H9 (cell line): ENCODE measurements at regions not wholly inside any gene's neighbourhood (a gene's known extent, or its start where the extent isn't known, plus 50 kb on each side); places are given as distances from the start of the nearest gene placed in this dataset.

ENCODE experiments used
- DNase-seq: peaks from one replicate; pipeline ENCODE4 v3.0.0-alpha.2; 2017
- H2AFZ ChIP-seq: one replicate; pipeline ENCODE4 v1.6.1; 2013; ENCODE audit warnings: mild to moderate bottlenecking, low read length, control low read depth, moderate library complexity
- H2AK5ac ChIP-seq: 2 replicates; pipeline ENCODE4 v1.6.1; 2013; ENCODE audit warnings: low read length, control low read depth, mixed read lengths; ENCODE audit not compliant: insufficient read length
- H2BK120ac ChIP-seq: one replicate; pipeline ENCODE4 v1.6.1; 2013; ENCODE audit warnings: low read depth, mild to moderate bottlenecking, low read length, control low read depth, inconsistent platforms; ENCODE audit not compliant: poor library complexity, severe bottlenecking
- H2BK12ac ChIP-seq: 2 replicates; pipeline ENCODE4 v1.6.1; 2013; ENCODE audit warnings: low read length, control low read depth, mixed read lengths, low read depth; ENCODE audit not compliant: insufficient read length
- H2BK15ac ChIP-seq: 2 replicates; pipeline ENCODE4 v1.6.1; 2013; ENCODE audit warnings: low read depth, low read length, control low read depth
- H2BK20ac ChIP-seq: one replicate; pipeline ENCODE4 v1.6.1; 2013; ENCODE audit warnings: low read depth, mild to moderate bottlenecking, low read length, control low read depth, inconsistent platforms; ENCODE audit not compliant: poor library complexity, severe bottlenecking
- H2BK5ac ChIP-seq: 2 replicates; pipeline ENCODE4 v1.6.1; 2013; ENCODE audit warnings: low read length, control low read depth, mixed read lengths; ENCODE audit not compliant: insufficient read length
- H3K14ac ChIP-seq: 2 replicates; pipeline ENCODE4 v1.6.1; 2013; ENCODE audit warnings: low read length, control low read depth; ENCODE audit not compliant: insufficient read depth
- H3K18ac ChIP-seq: 2 replicates; pipeline ENCODE4 v1.6.1; 2013; ENCODE audit warnings: low read depth, mild to moderate bottlenecking, mixed read lengths, low read length, control low read depth; ENCODE audit not compliant: insufficient read length
- H3K23ac ChIP-seq: 2 replicates; pipeline ENCODE4 v1.6.1; 2013; ENCODE audit warnings: low read length, control low read depth, mixed read lengths, low read depth; ENCODE audit not compliant: insufficient read length
- H3K23me2 ChIP-seq: 2 replicates; pipeline ENCODE4 v1.6.1; 2013; ENCODE audit warnings: low read depth, mild to moderate bottlenecking, mixed read lengths, low read length, control low read depth; ENCODE audit not compliant: insufficient read length, poor library complexity, severe bottlenecking
- H3K27ac ChIP-seq: 2 replicates; pipeline ENCODE4 v1.5.1; 2013; ENCODE audit warnings: low read length, control low read depth, mixed read lengths, low read depth; ENCODE audit not compliant: insufficient read length
- H3K27me3 ChIP-seq: 2 replicates; pipeline ENCODE4 v1.6.1; 2013; ENCODE audit warnings: low read length, control low read depth, inconsistent platforms; ENCODE audit not compliant: insufficient read depth
- H3K4ac ChIP-seq: 2 replicates; pipeline ENCODE4 v1.6.1; 2013; ENCODE audit warnings: low read depth, mild to moderate bottlenecking, control low read depth, inconsistent platforms, low read length, moderate library complexity
- H3K4me1 ChIP-seq: 2 replicates; pipeline ENCODE4 v1.6.1; 2013; ENCODE audit warnings: low read length, control low read depth, inconsistent platforms; ENCODE audit not compliant: insufficient read depth
- H3K4me2 ChIP-seq: 2 replicates; pipeline ENCODE4 v1.6.1; 2013; ENCODE audit warnings: low read length, control low read depth, mixed read lengths; ENCODE audit not compliant: insufficient read length, insufficient read depth
- H3K56ac ChIP-seq: 2 replicates; pipeline ENCODE4 v1.6.1; 2013; ENCODE audit warnings: low read depth, mild to moderate bottlenecking, mixed read lengths, low read length, control low read depth; ENCODE audit not compliant: insufficient read length
- H3K79me1 ChIP-seq: 2 replicates; pipeline ENCODE4 v1.6.1; 2013; ENCODE audit warnings: low read depth, mild to moderate bottlenecking, moderate library complexity, low read length, control low read depth, inconsistent platforms; ENCODE audit not compliant: insufficient read depth, poor library complexity, severe bottlenecking
- H3K79me2 ChIP-seq: 2 replicates; pipeline ENCODE4 v1.6.1; 2013; ENCODE audit warnings: low read length, control low read depth, inconsistent platforms; ENCODE audit not compliant: insufficient read depth
- H3K9ac ChIP-seq: 2 replicates; pipeline ENCODE4 v1.6.1; 2013; ENCODE audit warnings: low read length, control low read depth, mixed read lengths; ENCODE audit not compliant: insufficient read length; ENCODE audit errors: extremely low read depth
- H3K9me3 ChIP-seq: one replicate; pipeline ENCODE4 v1.6.1; 2013; ENCODE audit warnings: low read depth, low read length, inconsistent platforms; ENCODE audit not compliant: control insufficient read depth
- H3T11ph ChIP-seq: one replicate; pipeline ENCODE4 v1.6.1; 2013; ENCODE audit warnings: mild to moderate bottlenecking, low read length, control low read depth, inconsistent platforms
- H4K20me1 ChIP-seq: one replicate; pipeline ENCODE4 v1.6.1; 2013; ENCODE audit not compliant: control insufficient read depth, insufficient read length, insufficient read depth
- H4K5ac ChIP-seq: 2 replicates; pipeline ENCODE4 v1.6.1; 2013; ENCODE audit warnings: low read depth, mild to moderate bottlenecking, mixed read lengths, low read length, control low read depth; ENCODE audit not compliant: insufficient read length
- H4K8ac ChIP-seq: replicated peaks from 2 replicates; pipeline ENCODE4 v1.6.1; 2013; ENCODE audit warnings: low read length, control low read depth, mixed read lengths, low read depth; ENCODE audit not compliant: insufficient read length
- H4K91ac ChIP-seq: 2 replicates; pipeline ENCODE4 v1.6.1; 2013; ENCODE audit warnings: low read depth, mild to moderate bottlenecking, moderate library complexity, mixed read lengths, low read length, control low read depth; ENCODE audit not compliant: insufficient read length
- H3K27ac Mint-ChIP-seq, 3 experiments: 2 replicates in 2 of 3; 3 replicates in 1 of 3; pipeline ENCODE4 v1.8.0; 2020 to 2021; ENCODE audit warnings: mixed read lengths in 3 of 3, mild to moderate bottlenecking in 1 of 3, moderate library complexity in 1 of 3
- H3K27me3 Mint-ChIP-seq: 2 replicates; pipeline ENCODE4 v1.8.0; 2021; ENCODE audit warnings: low read depth, mild to moderate bottlenecking, moderate library complexity, mixed read lengths
- H3K36me3 Mint-ChIP-seq, 3 experiments: 2 replicates in 2 of 3; 3 replicates in 1 of 3; pipeline ENCODE4 v1.8.0; 2020 to 2021; ENCODE audit warnings: low read depth in 3 of 3, mixed read lengths in 3 of 3; ENCODE audit not compliant: insufficient read depth in 1 of 3
- H3K4me1 Mint-ChIP-seq, 2 experiments: 2 replicates each; pipeline ENCODE4 v1.8.0; 2020; ENCODE audit warnings: mixed read lengths in 2 of 2
- H3K4me3 Mint-ChIP-seq, 2 experiments: 2 replicates in 1 of 2; 3 replicates in 1 of 2; pipeline ENCODE4 v1.8.0; 2020 to 2021; ENCODE audit warnings: mild to moderate bottlenecking in 2 of 2, mixed read lengths in 2 of 2, moderate library complexity in 1 of 2
- H3K9me3 Mint-ChIP-seq, 2 experiments: 2 replicates in 1 of 2; 3 replicates in 1 of 2; pipeline ENCODE4 v1.8.0; 2020; ENCODE audit warnings: mild to moderate bottlenecking in 2 of 2, mixed read lengths in 2 of 2, moderate library complexity in 1 of 2
- CTCF ChIP-seq: fragments of 200-600 bp; sonication (generic); conservative IDR thresholded peaks from 3 replicates; pipeline ENCODE4 v1.8.0; 2021; ENCODE audit warnings: antibody characterized with exemption, mild to moderate bottlenecking
- WGBS: extraction: QIAGEN DNeasy Blood & Tissue Kit; methylation state at CpG from one replicate; pipeline ENCODE4 v1.1.7; 2013; ENCODE audit warnings: missing lambda C conversion rate, low lambda C conversion rate, mixed read lengths; ENCODE audit not compliant: insufficient read length; ENCODE audit errors: extremely low coverage; 5-methylcytosine and 5-hydroxymethylcytosine counted together

DNA sequence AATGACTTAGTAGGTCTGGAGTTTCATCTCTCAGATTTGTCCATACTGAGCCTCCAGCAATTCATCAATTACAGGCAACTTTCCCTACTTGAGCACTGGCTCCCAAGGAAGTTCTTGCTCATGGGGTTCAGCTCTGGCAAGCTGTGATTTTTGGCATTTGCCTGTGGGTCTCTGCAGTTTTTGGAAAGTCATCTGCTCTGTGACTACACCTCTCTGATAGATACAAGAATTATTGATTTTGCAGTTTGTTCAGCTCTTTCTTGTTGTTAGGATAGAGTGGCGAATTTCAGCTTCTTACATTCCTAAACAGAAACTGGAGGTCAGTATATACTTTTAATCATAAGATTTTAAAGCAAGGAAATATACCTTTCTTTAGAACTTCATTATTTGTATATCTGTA lies 209.7 kb upstream of the NPY2R start:
- no peaks in the 10 kb centered on the region for H3K4me1 ChIP-seq
- no peak for TF ChIP-seq CTCF
- no peak overlapping the region for H3K4me3 Mint-ChIP-seq
- H4K20me1 ChIP-seq = no peaks in the 10 kb centered on the region
- no peak overlapping the region for H2BK5ac ChIP-seq
- H3K36me3 Mint-ChIP-seq = peaks cover 0 to 1% (median 0%) of the 10 kb centered on the region in 3 experiments; a peak in 1 of 7 replicates
- DNase-seq = no peak
- H4K91ac ChIP-seq = no peak overlapping the region
- H3K9me3 Mint-ChIP-seq = no peaks in the 10 kb centered on the region; a peak in 2 of 5 replicates
- H3K4ac ChIP-seq = no peak overlapping the region
- no peaks in the 10 kb centered on the region for H3K23me2 ChIP-seq
- no peak overlapping the region for H2AK5ac ChIP-seq
- H3K23ac ChIP-seq = no peak overlapping the region
- no peak overlapping the region for H3K14ac ChIP-seq
- no peak overlapping the region for H2BK120ac ChIP-seq
- WGBS = no CpG with 5 or more reads among the region's 1 CpG
- no peak overlapping the region for H3K9ac ChIP-seq
- no peak overlapping the region for H3K27ac Mint-ChIP-seq
- H3K56ac ChIP-seq = no peak overlapping the region
- no peak overlapping the region for H3K27ac ChIP-seq
- H3K27me3 ChIP-seq = peaks cover 2% of the 10 kb centered on the region; the same call in 1 of the 2 replicates
- no peak overlapping the region for H2BK20ac ChIP-seq
- H4K5ac ChIP-seq = no peak overlapping the region
- no peak overlapping the region for H4K8ac ChIP-seq
- H2BK15ac ChIP-seq = no peak overlapping the region
- H3T11ph ChIP-seq = no peak overlapping the region
- H3K79me1 ChIP-seq = no peaks in the 10 kb centered on the region
- no peaks in the 10 kb centered on the region for H3K4me1 Mint-ChIP-seq
- no peaks in the 10 kb centered on the region for H3K9me3 ChIP-seq
- no peak overlapping the region for H3K18ac ChIP-seq
- no peak overlapping the region for H3K4me2 ChIP-seq
- H3K27me3 Mint-ChIP-seq = no peaks in the 10 kb centered on the region
- no peaks in the 10 kb centered on the region for H3K79me2 ChIP-seq
- H2AFZ ChIP-seq = no peak overlapping the region
- no peak overlapping the region for H2BK12ac ChIP-seq
